Sigmoid colon (tissue), 4 donors: ENCODE measurements at regions not wholly inside any gene's neighbourhood (a gene's known extent, or its start where the extent isn't known, plus 50 kb on each side); places are given as distances from the start of the nearest gene placed in this dataset.

Experiments
- POLR2AphosphoS5 ChIP-seq, 4 donors: sonication (generic); formaldehyde crosslinking; IDR thresholded peaks; one replicate each; pipeline ENCODE4 v1.6.1; 2017; ENCODE audit warnings: antibody characterized with exemption in 4 of 4
- TF ChIP-seq, protein P1 (sequence below), 4 experiments: fragments of 450-650 bp in 3 of 4; fragments of 200-600 bp in 1 of 4; IDR thresholded peaks; one replicate each; pipeline ENCODE4 v1.5.1; 2016 to 2019; ENCODE audit warnings: antibody characterized with exemption in 4 of 4, mild to moderate bottlenecking in 3 of 4, moderate library complexity in 2 of 4

DNA sequence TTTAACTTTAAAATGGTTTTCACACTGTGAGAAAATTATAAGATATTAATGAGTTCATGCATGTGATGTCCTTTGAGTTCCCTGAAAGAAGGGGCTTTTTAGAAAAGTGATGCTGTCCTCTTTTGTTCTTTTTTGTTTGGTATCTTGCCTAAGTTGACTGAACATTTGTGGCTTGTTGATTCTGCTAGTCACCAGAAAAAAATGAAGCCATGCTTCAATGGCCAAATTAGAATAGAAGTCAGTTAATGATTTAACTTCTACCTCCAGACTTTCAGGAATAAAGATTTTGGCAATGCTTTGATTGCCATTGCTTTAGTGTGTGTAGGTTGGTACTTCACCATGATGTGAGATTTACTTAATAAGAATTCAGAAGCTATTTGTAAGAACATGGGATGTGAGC is 260.6 kb upstream of the NECTIN3 start:
- TF ChIP-seq, protein P1, sequence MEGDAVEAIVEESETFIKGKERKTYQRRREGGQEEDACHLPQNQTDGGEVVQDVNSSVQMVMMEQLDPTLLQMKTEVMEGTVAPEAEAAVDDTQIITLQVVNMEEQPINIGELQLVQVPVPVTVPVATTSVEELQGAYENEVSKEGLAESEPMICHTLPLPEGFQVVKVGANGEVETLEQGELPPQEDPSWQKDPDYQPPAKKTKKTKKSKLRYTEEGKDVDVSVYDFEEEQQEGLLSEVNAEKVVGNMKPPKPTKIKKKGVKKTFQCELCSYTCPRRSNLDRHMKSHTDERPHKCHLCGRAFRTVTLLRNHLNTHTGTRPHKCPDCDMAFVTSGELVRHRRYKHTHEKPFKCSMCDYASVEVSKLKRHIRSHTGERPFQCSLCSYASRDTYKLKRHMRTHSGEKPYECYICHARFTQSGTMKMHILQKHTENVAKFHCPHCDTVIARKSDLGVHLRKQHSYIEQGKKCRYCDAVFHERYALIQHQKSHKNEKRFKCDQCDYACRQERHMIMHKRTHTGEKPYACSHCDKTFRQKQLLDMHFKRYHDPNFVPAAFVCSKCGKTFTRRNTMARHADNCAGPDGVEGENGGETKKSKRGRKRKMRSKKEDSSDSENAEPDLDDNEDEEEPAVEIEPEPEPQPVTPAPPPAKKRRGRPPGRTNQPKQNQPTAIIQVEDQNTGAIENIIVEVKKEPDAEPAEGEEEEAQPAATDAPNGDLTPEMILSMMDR (IDR thresholded peaks at IDR 0.05) = no peak
- no peak for TF ChIP-seq POLR2AphosphoS5 (IDR thresholded peaks at IDR 0.05)
